Panc1 (cell line): ENCODE measurements at regions not wholly inside any gene's neighbourhood (a gene's known extent, or its start where the extent isn't known, plus 50 kb on each side); places are given as distances from the start of the nearest gene placed in this dataset.

Source experiments
- ATAC-seq: fragments of 200-7000 bp; cut with Tn5 transposase; 2 replicates; pipeline ENCODE4 v1.9.1; 2020; ENCODE audit warnings: mild to moderate bottlenecking, moderate library complexity
- BruUV-seq: library from RNA; stranded (reverse); fragments of 400-500 nt; replicated peaks from 2 replicates; lab custom pipeline; 2021; lab: Mats Ljungman, UMichigan
- CTCF ChIA-PET: fragments of 300-600 bp; sonication (Branson Sonifier 250); formaldehyde crosslinking; loops from one replicate; lab custom pipeline; 2022; ENCODE audit warnings: antibody characterized with exemption; lab: Charles Lee
- POLR2A ChIA-PET: fragments of 300-600 bp; sonication (Branson Sonifier 250); formaldehyde crosslinking; loops from one replicate; lab custom pipeline; 2022; ENCODE audit warnings: antibody characterized with exemption; lab: Charles Lee
- DNase-seq: peaks from one replicate; pipeline ENCODE4 v3.0.0-alpha.2; 2010; ENCODE audit warnings: low read depth, low spot score
- H3K27ac ChIP-seq: 2 replicates; pipeline ENCODE4 v1.5.1; 2011; ENCODE audit warnings: mild to moderate bottlenecking, low read length, inconsistent platforms
- H3K27me3 ChIP-seq: fragments of 200-500 bp; sonication (Bioruptor generic); 2 replicates; pipeline ENCODE4 v1.6.0; 2014; ENCODE audit warnings: low read length, inconsistent platforms; ENCODE audit not compliant: control insufficient read depth, insufficient read depth
- H3K36me3 ChIP-seq: fragments of 200-500 bp; sonication (Bioruptor generic); 2 replicates; pipeline ENCODE4 v1.5.1; 2014; ENCODE audit warnings: inconsistent platforms, mild to moderate bottlenecking, low read length, moderate library complexity; ENCODE audit not compliant: control insufficient read depth, insufficient read depth
- H3K4me1 ChIP-seq: 2 replicates; pipeline ENCODE4 v1.5.1; 2011; ENCODE audit warnings: inconsistent platforms, mild to moderate bottlenecking, low read length, moderate library complexity; ENCODE audit not compliant: control insufficient read depth, insufficient read depth
- H3K4me3 ChIP-seq, 2 experiments: 2 replicates each; pipeline ENCODE4 v1.5.1; 2011 to 2012; ENCODE audit warnings: low read depth in 2 of 2, low read length in 2 of 2, mild to moderate bottlenecking in 2 of 2, inconsistent platforms in 1 of 2, moderate library complexity in 1 of 2
- H3K9me3 ChIP-seq: fragments of 200-500 bp; sonication (Bioruptor generic); 2 replicates; pipeline ENCODE4 v1.5.1; 2014; ENCODE audit warnings: low read depth, mild to moderate bottlenecking, inconsistent platforms, low read length, moderate library complexity; ENCODE audit not compliant: control insufficient read depth, insufficient read depth
- POLR2AphosphoS5 ChIP-seq: IDR thresholded peaks from 2 replicates; pipeline ENCODE4 v1.6.1; 2012; ENCODE audit warnings: mild to moderate bottlenecking, low read depth, low read length, moderate library complexity
- SIN3A ChIP-seq: IDR thresholded peaks from 2 replicates; pipeline ENCODE4 v1.6.1; 2012; ENCODE audit warnings: low read depth, mild to moderate bottlenecking, low read length, moderate library complexity, borderline replicate concordance; ENCODE audit not compliant: insufficient read depth
- TCF7L2 ChIP-seq: IDR thresholded peaks from 2 replicates; pipeline ENCODE4 v1.6.1; 2011; ENCODE audit warnings: mild to moderate bottlenecking, low read depth, low read length, inconsistent platforms
- in situ Hi-C: cut with HindIII; loops from 2 replicates; pipeline ENCODE4 v1.10.0; 2016; ENCODE audit warnings: low sequenced_read_pairs, low pct_unique_long_range_greater_than_20kb
- intact Hi-C: fragments of 100-400 bp; cut with micrococcal nuclease; formaldehyde crosslinking; loops from one replicate; pipeline ENCODE4 v1.10.0; 2022; ENCODE audit not compliant: unreplicated experiment
- TF ChIP-seq, protein P1 (sequence below), 2 experiments: IDR thresholded peaks; 2 replicates each; pipeline ENCODE4 v1.6.1; 2011 to 2012; ENCODE audit warnings: low read depth in 2 of 2, control low read depth in 1 of 2, low read length in 1 of 2, mild to moderate bottlenecking in 1 of 2, moderate library complexity in 1 of 2; ENCODE audit not compliant: insufficient read depth in 1 of 2
- TF ChIP-seq, protein P2 (sequence below): fragments of 450-650 bp; IDR thresholded peaks from 2 replicates; pipeline ENCODE4 v1.5.1; 2017; ENCODE audit warnings: mild to moderate bottlenecking

GRCh38 chr2:155867564-155867963 is 465.0 kb downstream of the NR4A2 start:
- DNase-seq (no peak), ATAC-seq (no peak)
- H3K4me3 ChIP-seq, result no peak overlapping the region
- TF ChIP-seq, protein P1, sequence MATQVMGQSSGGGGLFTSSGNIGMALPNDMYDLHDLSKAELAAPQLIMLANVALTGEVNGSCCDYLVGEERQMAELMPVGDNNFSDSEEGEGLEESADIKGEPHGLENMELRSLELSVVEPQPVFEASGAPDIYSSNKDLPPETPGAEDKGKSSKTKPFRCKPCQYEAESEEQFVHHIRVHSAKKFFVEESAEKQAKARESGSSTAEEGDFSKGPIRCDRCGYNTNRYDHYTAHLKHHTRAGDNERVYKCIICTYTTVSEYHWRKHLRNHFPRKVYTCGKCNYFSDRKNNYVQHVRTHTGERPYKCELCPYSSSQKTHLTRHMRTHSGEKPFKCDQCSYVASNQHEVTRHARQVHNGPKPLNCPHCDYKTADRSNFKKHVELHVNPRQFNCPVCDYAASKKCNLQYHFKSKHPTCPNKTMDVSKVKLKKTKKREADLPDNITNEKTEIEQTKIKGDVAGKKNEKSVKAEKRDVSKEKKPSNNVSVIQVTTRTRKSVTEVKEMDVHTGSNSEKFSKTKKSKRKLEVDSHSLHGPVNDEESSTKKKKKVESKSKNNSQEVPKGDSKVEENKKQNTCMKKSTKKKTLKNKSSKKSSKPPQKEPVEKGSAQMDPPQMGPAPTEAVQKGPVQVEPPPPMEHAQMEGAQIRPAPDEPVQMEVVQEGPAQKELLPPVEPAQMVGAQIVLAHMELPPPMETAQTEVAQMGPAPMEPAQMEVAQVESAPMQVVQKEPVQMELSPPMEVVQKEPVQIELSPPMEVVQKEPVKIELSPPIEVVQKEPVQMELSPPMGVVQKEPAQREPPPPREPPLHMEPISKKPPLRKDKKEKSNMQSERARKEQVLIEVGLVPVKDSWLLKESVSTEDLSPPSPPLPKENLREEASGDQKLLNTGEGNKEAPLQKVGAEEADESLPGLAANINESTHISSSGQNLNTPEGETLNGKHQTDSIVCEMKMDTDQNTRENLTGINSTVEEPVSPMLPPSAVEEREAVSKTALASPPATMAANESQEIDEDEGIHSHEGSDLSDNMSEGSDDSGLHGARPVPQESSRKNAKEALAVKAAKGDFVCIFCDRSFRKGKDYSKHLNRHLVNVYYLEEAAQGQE (IDR thresholded peaks at IDR 0.05; ENCODE audit: insufficient read depth in 1 of 2, low read depth in 2 of 2, low read length in 1 of 2), result no peak
- no peak for TF ChIP-seq TCF7L2
- TF ChIP-seq, protein P2, sequence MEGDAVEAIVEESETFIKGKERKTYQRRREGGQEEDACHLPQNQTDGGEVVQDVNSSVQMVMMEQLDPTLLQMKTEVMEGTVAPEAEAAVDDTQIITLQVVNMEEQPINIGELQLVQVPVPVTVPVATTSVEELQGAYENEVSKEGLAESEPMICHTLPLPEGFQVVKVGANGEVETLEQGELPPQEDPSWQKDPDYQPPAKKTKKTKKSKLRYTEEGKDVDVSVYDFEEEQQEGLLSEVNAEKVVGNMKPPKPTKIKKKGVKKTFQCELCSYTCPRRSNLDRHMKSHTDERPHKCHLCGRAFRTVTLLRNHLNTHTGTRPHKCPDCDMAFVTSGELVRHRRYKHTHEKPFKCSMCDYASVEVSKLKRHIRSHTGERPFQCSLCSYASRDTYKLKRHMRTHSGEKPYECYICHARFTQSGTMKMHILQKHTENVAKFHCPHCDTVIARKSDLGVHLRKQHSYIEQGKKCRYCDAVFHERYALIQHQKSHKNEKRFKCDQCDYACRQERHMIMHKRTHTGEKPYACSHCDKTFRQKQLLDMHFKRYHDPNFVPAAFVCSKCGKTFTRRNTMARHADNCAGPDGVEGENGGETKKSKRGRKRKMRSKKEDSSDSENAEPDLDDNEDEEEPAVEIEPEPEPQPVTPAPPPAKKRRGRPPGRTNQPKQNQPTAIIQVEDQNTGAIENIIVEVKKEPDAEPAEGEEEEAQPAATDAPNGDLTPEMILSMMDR, result no peak
- no peak for TF ChIP-seq SIN3A
- TF ChIP-seq POLR2AphosphoS5, result no peak
- no peaks in the 10 kb centered on the region for H3K36me3 ChIP-seq
- BruUV-seq, result no TSS peak
- no peak overlapping the region for H3K27ac ChIP-seq
- no peaks in the 10 kb centered on the region for H3K27me3 ChIP-seq
- CTCF ChIA-PET, result no interaction called here
- in situ Hi-C loops, result no loop called here
- intact Hi-C loops, result no loop called here
- H3K4me1 ChIP-seq, result no peaks in the 10 kb centered on the region
- POLR2A ChIA-PET, result no interaction called here
- no peaks in the 10 kb centered on the region; the same call in 1 of the 2 replicates for H3K9me3 ChIP-seq

DNA sequence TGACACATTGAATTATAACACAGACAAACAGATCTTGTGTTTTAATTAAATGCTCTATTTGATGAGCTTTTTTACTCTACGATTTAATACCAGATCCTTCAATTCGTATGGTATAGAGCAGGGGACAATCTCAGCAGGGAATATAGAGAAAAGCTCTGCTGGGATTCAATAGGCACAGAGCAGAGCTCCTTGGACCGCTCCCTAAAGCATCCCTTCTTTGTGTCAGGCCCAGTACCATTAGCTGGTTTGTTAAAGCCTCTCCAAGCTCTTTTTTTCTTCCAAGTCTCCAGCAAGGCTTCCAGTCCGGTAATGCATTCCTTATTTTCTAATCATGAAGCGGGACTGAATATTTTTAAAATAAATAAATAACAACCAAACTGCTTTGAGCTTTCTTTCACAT is 466.0 kb downstream of the NR4A2 start:
- no peak overlapping the region for H3K4me3 ChIP-seq
- intact Hi-C loops (no loop called here), in situ Hi-C loops (no loop called here)
- POLR2A ChIA-PET, result no interaction called here
- no peak overlapping the region for H3K27ac ChIP-seq
- no peaks in the 10 kb centered on the region; the same call in 1 of the 2 replicates for H3K9me3 ChIP-seq
- H3K36me3 ChIP-seq, result no peaks in the 10 kb centered on the region
- ATAC-seq (no peak), DNase-seq (no peak)
- no TSS peak for BruUV-seq
- CTCF ChIA-PET, result no interaction called here
- TF ChIP-seq, protein P1 (IDR thresholded peaks at IDR 0.05; ENCODE audit: insufficient read depth in 1 of 2, low read depth in 2 of 2, low read length in 1 of 2), result no peak
- TF ChIP-seq, protein P2, result no peak
- TF ChIP-seq SIN3A, result no peak
- TF ChIP-seq TCF7L2, result no peak
- TF ChIP-seq POLR2AphosphoS5, result no peak
- no peaks in the 10 kb centered on the region for H3K27me3 ChIP-seq
- no peaks in the 10 kb centered on the region for H3K4me1 ChIP-seq
